BE2C (cell line): ENCODE measurements at regions not wholly inside any gene's neighbourhood (a gene's known extent, or its start where the extent isn't known, plus 50 kb on each side); places are given as distances from the start of the nearest gene placed in this dataset.

Source experiments
- DNase-seq: peaks from one replicate; pipeline ENCODE4 v3.0.0-alpha.2; 2020
- H3K27me3 ChIP-seq: fragments of 250-450 bp; sonication (Bioruptor Pico); 2 replicates; pipeline ENCODE4 v1.5.1; 2020; ENCODE audit warnings: mild to moderate bottlenecking
- H3K36me3 ChIP-seq: fragments of 250-450 bp; sonication (Bioruptor Pico); 2 replicates; pipeline ENCODE4 v1.5.1; 2020; ENCODE audit warnings: mild to moderate bottlenecking
- H3K4me1 ChIP-seq: fragments of 250-450 bp; sonication (Bioruptor Pico); 2 replicates; pipeline ENCODE4 v1.5.1; 2020
- H3K4me3 ChIP-seq: 2 replicates; pipeline ENCODE4 v1.5.1; 2011; ENCODE audit warnings: low read depth, low read length
- H3K9me3 ChIP-seq: fragments of 250-450 bp; sonication (Bioruptor Pico); 2 replicates; pipeline ENCODE4 v1.5.1; 2020
- TF ChIP-seq, protein P1 (sequence below): IDR thresholded peaks from 2 replicates; pipeline ENCODE4 v1.5.1; 2012; ENCODE audit warnings: mild to moderate bottlenecking, low read depth, low read length

DNA sequence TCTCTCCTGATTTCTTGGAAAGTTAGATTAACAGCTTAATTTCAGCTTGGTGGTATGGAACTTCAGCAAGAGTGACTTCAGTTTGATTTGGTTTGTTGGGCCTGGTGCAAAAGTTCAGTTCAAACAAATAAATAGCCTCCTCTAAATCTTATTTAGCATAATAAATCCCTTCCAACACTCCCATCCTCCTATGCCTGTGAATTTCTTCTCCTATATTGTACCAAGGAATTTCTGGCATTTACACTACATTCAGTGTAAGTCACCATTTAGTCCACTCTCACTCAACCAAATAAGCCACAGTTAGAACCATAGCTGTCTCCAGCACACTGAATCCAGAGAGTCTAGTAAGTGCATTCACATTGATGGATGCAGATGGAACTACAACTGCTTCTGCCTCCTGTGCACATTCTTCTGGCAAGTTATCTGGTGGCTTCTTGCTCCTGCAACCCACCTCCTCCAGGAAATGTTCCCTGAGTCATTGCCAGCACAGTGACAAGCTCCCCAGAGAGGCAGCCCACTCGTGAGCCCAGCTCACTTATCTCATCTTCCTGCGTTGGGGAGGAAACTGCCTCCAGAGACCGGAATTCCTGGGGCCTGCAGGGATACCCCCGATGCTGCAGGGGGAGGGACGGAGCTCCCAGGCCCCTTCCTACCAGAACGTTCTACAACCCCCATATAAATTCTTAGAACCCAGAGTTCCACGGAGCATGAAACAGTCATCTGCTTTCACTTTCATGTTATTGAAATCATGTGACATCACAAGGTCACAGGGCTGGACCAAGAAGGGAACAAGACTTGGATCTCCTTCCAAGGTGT lies 318.3 kb downstream of the PHKB start:
- peak; percentile 10 for DNase-seq
- Histone ChIP-seq H3K4me3 (peak overlapping the region; percentile 50), H3K9me3 (no peaks in the 10 kb centered on the region), H3K36me3 (no peaks in the 10 kb centered on the region), H3K27me3 (no peaks in the 10 kb centered on the region), H3K4me1 (no peaks in the 10 kb centered on the region)
- TF ChIP-seq, protein P1, sequence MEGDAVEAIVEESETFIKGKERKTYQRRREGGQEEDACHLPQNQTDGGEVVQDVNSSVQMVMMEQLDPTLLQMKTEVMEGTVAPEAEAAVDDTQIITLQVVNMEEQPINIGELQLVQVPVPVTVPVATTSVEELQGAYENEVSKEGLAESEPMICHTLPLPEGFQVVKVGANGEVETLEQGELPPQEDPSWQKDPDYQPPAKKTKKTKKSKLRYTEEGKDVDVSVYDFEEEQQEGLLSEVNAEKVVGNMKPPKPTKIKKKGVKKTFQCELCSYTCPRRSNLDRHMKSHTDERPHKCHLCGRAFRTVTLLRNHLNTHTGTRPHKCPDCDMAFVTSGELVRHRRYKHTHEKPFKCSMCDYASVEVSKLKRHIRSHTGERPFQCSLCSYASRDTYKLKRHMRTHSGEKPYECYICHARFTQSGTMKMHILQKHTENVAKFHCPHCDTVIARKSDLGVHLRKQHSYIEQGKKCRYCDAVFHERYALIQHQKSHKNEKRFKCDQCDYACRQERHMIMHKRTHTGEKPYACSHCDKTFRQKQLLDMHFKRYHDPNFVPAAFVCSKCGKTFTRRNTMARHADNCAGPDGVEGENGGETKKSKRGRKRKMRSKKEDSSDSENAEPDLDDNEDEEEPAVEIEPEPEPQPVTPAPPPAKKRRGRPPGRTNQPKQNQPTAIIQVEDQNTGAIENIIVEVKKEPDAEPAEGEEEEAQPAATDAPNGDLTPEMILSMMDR = no peak

GRCh38 chr16:47778106-47778801 lies 317.1 kb downstream of the PHKB start:
- DNase-seq = no peak
- Histone ChIP-seq H3K4me3 (no peak overlapping the region), H3K9me3 (no peaks in the 10 kb centered on the region), H3K27me3 (no peaks in the 10 kb centered on the region), H3K4me1 (no peaks in the 10 kb centered on the region), H3K36me3 (no peaks in the 10 kb centered on the region)
- TF ChIP-seq, protein P1 = no peak

- Histone ChIP-seq H3K4me3 (no peak overlapping the region), H3K4me1 (no peaks in the 10 kb centered on the region), H3K9me3 (no peaks in the 10 kb centered on the region), H3K27me3 (no peaks in the 10 kb centered on the region), H3K36me3 (no peaks in the 10 kb centered on the region)
- TF ChIP-seq, protein P1 = no peak
- no peak for DNase-seq
Measured at GRCh38 chr16:47777220-47777619, 316.1 kb downstream of the PHKB start.

- H3K4me1 ChIP-seq = no peaks in the 10 kb centered on the region
- no peaks in the 10 kb centered on the region for H3K27me3 ChIP-seq
- TF ChIP-seq, protein P1 = 0 out of 2 replicates have a peak, but pooled peaks have one; percentile 2
- H3K9me3 ChIP-seq = no peaks in the 10 kb centered on the region
- DNase-seq = no peak
- H3K4me3 ChIP-seq = no peak overlapping the region
- H3K36me3 ChIP-seq = no peaks in the 10 kb centered on the region
Measured at GRCh38 chr16:47774661-47775060, 313.5 kb downstream of the PHKB start.

GRCh38 chr16:47753659-47754058 lies 292.5 kb downstream of the PHKB start:
- no peak overlapping the region for H3K4me3 ChIP-seq
- H3K36me3 ChIP-seq = no peaks in the 10 kb centered on the region
- no peaks in the 10 kb centered on the region for H3K27me3 ChIP-seq
- H3K9me3 ChIP-seq = no peaks in the 10 kb centered on the region
- TF ChIP-seq, protein P1 = no peak
- DNase-seq = no peak
- H3K4me1 ChIP-seq = no peaks in the 10 kb centered on the region
